Non-pigmented ciliary epithelial cell (primary cell): ENCODE measurements at regions not wholly inside any gene's neighbourhood (a gene's known extent, or its start where the extent isn't known, plus 50 kb on each side); places are given as distances from the start of the nearest gene placed in this dataset.

Experiments used
- DNase-seq: peaks from one replicate; pipeline ENCODE4 v3.0.0-alpha.2; 2010; ENCODE audit warnings: low read depth

DNA sequence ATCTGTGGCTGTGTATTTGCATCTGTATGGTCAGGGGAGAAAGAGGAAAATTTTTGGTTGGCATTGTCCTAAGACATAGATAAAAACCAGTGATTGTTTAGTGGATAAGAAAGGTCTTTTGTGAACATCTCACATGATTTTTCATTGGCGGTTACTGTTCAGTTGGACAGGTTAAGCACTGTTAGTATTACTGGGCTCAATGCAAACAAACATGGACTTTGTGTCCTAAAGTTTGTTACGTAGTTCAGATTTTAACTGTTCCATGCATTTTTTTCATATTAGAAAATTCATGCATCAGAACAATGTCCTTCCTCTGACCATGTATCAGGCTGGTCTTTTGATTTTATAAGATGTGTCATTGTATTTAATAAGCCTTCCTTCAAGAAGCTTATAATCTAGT, 368.0 kb downstream of the MEIS1 start:
- no peak for DNase-seq

DNA sequence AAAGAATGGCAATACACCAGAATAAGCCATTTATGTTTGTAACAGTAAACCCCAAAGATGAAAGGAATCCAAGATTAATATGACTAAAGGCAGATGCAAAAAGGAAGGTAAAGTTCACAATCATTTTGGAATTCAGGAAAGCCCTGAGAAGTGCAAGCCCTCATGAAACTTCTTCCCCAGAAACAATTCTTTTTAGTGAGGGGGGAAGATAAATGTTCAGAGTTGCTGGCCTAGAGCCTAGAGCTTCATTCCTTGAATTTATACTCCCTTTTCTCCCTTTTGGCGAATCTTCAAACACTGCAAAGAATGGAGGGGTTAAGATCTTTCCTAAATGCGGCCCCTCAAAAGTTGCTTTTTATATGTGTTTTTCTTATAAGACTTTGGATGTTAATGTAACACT, 368.8 kb downstream of the MEIS1 start:
- no peak for DNase-seq

DNA sequence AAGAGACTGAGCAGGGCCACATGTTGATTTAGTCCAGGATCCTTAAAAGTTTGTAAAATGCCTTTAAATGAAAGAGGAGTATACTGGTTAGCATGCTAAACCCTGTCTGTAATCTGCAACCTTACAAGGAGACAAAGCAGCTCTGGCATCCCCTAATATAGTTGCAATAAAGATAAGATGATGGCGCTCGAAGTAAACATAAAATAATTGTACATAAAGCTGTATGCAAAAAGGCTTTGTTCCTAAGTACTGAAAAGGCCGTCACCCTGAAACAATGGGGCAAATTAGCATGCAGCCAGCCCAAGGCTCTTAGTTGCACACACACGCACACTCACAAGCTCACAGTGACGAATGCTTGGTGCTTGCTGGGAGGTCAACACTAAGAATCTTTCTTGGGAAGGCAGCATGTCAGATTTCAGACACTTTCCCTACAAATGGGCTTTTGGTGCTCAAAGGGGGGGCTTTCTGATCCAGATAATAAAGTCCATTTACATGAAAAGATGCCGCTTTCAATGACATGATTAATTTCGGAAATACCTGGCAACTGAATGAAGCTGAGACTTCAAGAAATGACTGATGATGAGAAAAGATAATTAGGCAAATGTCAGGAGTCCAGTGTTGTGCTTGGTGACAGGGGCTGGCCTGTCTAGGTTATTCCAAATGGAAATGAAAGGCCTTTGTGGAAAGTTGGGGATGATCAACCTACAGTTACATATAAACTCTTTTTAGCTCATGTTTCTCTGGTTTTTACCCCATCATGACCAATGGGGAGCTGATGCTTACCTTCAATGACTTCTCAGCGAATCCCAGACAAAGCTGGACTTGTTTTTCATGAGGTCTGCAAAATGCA, 370.3 kb downstream of the MEIS1 start:
- no peak for DNase-seq

DNA sequence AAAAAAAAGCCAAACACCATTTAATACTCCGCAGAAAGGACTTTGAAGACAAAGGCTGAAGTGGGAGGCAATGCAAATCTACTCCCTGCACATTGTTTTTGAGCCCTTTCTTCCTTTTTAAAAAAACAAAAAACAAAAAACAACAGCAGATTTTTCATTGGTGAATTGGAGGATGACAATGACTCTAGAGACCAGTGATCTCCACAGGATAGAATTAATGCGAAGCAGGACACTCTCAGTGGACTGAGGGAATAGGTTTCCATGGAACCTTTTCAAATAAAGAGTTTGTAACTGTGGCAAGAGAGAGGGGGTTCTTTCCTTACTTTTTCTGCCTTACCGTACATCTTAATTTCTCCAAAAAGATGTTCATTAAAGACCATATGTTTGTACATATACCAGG, 371.0 kb downstream of the MEIS1 start:
- no peak for DNase-seq

DNA sequence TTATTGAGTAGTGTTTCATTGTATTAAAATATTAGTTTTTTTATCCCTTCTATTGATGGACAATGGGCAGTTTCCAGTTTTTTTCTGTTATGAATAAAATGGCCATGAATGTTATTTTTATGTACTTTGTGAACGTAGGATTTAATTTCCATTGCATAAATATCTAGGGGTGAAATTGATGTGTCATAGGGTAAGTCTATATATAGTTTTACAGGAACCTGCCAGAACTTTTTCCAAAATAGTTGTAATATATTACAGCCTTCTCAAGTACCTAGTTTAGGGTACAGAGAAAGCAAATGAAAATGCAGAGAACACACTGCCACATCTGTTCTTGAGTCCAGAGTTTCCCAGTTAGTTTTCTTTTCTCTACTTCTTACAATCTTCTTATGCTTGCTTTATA, 378.6 kb downstream of the MEIS1 start:
- DNase-seq, result no peak

DNA sequence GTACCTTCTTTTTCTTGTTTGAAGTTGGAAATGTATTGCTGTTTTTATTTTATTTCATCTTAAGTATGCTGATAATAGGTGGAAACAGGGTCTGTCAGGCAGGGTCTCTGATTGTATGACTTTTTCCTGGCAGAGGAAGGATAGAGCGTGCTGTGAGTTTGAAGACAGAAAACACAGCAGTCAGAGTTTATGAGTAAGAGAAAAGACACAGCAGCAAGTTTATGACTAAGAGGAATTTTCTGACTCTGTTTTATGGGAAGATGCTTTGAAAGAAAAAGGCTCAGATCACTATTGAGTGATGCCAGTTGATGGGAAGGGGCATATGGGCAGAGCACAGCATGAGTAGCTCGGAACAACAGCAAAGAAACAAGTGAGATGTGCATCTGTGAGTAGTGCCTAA, 379.1 kb downstream of the MEIS1 start:
- DNase-seq, result no peak

DNA sequence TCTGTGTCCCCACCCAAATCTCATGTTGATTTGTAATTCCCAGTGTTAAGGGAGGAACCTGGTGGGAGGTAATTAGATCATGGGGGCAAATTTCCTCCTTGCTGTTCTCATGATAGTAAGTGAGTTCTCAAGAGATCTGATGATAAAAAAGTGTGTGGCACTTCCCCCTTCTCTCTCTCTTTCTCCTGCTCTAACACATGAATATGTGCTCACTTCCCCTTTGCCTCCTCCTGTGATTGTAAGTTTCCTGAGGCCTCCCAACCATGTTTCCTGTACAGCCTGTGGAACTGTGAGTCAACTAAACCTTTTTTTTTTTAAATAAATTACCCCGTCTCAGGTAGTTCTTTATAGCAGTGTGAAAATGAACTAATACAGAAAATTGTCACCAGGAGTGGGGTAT, 380.0 kb downstream of the MEIS1 start:
- DNase-seq, result no peak

DNA sequence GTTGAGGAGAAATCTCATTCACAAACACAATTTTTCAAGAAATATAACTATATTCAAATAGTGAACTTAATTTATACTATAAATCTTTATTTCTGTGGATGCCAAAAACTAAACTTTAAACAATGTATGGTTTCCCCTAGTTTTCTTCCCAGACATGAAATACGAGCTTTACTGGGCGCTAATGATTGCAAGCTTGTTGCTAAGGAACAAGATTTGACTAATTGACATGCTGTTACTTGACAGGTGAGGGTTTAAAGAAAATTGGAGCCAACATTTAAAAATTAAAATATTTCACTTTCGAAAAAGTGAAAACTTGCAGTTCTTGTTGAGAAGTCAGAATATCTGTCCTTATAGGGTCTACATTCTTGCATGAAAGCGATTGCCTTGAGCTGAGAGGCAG, 381.0 kb downstream of the MEIS1 start:
- DNase-seq, result no peak

DNA sequence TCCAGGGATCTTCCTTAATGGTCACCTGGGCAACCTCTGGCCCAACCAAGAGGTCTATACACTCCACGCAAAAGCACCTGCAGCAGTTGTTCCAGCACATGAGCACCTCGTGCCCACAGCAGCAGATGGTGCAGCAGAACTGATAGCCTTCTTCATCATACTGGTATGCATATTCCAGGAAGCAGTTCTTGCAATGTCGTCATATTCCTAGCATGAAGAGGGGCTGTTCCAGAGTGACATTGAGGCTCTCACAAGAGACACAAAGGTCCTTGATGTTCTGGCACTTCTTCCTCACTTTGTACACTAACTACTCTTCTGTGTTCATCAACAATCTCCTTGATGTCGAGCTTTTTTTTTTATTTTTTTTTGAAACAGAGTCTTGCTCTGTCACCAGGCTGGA, 386.2 kb downstream of the MEIS1 start:
- DNase-seq, result no peak

DNA sequence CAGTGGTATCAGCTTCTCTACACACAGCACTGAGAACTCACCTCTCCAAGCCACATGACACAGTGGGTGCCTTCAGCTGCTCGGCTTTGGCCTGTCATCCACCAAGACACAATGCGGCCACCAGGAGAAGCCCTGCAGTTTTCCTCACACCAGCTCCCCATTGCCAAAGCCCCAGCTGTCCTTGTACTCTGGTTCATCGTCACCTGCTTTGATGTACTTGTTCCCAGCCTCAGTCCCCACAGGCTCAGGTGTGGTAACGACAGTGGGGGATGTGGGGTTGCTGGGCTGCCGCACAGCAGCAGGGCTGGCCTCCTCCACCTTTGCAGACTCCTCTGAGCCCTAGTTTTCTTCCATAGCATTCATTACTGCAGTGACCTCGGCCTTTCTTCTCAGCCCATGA, 387.3 kb downstream of the MEIS1 start:
- no peak for DNase-seq

DNA sequence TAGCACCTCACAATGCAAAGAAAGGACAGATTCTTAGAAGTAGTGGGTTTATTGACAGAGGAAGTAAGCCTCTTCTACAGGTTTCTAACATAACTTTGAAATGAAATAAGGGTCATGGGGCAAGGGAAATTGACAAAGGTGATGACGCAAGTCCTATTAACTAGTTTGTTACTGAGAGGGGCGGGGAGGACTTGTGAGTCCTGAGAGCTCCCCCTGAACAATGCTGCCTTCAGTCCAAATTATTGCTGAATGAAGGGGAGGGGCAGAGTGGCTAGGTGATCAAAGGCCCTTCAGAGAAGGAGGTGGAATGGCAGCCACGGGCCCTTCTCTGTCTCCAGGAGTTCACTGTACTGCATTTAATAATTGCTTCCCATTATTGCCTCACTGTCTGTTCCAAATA, 390.0 kb downstream of the MEIS1 start:
- no peak for DNase-seq

DNA sequence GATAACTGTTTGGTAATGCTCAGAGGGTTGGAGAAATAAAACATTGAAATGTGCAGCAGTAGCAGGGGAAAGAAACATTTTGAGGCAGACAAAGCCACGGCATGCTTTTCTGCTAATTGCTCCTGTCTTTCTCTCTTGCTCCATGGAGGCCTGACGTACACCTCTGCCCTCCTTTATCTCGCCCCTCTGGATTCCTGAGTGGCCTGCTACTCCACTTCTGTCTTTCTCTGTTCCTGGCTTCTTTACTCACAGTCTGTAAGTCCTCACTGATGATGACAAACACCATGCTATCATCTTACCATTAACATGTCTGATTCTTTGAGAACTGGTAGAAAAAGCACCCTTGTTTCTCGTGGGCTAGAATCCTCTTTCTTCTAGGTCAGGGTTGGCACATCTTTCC, 392.9 kb downstream of the MEIS1 start:
- DNase-seq, result no peak

DNA sequence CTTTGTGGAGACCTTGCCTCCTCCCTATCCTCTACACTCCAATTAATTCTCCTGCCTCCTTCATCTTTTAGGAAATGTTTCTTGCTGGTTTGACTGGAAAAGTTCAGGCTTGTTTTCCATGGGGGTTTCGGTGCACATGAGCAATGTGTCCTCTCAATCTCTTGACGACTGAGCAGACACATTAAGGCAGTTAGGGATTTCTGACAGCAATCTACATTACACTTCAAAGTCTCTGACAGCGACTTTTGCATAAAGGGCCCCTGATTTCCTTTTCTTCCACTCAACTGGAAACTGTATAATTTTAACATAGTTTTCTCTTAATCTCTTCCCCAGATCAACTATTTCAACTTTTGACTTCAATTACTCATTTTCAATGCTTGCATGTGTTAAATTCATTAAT, 394.0 kb downstream of the MEIS1 start:
- no peak for DNase-seq

DNA sequence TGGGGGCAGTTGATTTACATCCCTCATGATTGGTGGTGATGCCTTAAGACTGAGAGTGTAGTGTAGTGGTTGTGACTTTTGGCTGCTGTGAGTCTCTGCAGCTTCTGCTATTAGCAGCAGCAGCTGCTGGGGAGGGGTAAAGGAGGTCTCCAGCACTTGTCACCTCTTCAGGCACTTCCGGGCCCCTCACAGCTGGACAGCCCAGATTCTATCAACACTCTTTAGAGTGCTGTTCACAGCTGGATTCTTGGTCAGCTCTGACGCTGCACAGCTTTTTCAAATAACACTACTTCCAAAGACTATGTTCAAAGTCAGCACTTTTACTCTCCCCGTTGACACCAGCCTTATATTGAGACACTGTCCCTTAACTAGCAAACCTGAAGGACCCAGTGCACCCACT, 396.0 kb downstream of the MEIS1 start:
- no peak for DNase-seq

DNA sequence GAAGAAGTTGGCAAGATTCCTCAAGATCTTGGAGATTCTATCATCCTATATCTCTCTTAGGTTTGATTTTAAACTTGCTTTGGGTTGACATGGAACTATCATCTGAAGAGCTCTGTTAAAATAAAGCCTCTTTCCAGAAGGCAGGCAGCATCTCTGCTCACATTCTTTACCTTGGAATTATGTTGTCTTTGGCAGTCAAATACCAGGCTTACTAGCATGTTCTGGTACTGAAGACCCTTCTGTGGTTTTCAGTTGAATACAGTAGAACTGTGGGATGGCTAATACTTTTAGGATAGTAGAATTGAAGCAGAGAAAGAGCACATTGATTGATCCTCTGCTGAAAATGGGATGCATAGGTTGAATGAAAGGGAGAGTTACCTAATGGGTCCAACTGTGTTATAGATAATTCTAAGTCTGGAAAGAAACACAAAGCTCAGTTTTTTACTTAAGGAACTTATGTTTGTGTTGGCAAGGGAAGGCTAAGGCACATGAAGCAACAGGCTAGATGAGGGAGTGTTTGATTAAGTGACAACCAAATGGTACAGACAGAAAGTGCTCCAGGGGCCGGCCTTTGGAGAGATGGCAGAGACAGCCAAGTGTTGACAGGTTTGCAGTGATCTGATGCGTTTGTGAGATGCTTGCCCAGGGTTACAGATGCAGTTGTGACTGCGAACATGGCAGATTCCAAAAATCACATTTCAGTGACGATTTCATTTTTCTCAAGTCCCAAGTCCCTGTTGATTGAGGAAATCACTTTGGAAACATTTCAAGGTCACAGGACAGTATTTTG, 397.9 kb downstream of the MEIS1 start:
- no peak for DNase-seq

DNA sequence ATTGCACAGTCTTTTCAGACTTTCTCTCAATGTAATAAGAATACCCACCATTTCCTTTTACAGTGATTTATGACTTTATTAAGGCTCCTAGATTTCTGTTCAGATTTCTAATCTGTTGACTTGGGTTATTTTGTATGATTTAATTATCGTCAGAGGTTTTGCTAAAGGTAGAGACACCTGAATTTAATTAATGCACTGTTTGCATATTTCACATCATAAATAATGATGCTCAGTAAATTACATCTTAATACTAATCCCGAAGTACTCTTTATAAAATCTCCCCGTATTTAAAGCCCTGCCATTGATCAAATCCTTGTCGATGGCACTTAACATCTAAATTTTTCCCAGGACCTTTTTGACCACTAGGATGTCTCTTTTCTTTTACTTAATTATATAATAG, 399.9 kb downstream of the MEIS1 start:
- DNase-seq, result no peak

DNA sequence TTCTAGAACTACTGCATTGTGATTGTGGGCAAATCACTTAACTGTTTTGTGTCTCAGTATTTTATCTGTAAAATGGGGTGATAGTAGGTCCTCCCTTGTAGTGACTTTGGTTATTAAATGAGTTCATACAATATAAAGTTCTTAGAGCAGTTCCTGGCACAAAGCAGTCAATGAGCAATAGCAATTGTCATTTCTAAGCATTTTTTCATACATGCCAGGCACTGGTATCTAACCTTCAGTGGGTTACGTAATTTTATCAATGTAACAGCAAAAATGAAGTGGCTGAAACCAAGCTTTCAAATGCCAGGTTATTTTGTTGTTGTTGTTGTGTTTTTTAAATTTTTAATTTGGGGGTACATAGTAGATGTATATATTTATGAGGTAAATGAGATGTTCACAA, 401.9 kb downstream of the MEIS1 start:
- DNase-seq, result no peak

DNA sequence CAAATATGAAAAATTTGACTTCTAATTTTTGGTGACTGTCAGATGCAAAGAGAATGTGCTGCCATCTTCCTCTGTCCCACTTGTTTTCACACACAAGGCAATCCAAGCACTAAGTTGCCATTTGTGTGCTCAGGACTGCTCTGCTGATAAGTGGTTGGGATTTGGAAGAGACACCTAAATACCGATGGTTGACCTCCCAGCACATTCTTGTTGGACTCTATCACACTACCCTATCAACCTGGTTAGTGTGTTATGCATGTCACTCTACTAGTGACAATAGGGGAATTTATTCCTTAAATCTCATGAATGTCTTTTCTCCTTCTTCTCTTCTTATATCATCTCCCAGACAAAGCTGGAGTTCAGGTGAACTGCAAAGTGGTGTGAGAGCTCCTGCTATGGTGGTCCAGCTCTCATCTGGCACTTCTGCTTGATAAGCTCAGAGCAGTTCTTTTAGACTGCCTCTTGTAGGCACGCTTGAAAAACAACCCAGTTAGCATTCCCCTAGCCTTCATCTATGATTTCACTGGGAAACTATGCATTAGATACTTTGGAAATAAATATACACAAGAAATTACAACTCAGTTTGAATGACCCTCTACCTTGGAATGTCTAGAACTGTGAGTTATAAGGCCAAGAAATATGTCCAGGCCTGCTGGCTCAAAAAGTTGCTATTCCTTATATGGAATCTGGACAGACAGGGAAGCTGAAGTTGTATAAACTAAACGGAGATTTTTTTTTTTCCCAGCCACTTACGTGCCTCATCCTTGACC, 404.8 kb downstream of the MEIS1 start:
- peak; percentile 97 for DNase-seq

DNA sequence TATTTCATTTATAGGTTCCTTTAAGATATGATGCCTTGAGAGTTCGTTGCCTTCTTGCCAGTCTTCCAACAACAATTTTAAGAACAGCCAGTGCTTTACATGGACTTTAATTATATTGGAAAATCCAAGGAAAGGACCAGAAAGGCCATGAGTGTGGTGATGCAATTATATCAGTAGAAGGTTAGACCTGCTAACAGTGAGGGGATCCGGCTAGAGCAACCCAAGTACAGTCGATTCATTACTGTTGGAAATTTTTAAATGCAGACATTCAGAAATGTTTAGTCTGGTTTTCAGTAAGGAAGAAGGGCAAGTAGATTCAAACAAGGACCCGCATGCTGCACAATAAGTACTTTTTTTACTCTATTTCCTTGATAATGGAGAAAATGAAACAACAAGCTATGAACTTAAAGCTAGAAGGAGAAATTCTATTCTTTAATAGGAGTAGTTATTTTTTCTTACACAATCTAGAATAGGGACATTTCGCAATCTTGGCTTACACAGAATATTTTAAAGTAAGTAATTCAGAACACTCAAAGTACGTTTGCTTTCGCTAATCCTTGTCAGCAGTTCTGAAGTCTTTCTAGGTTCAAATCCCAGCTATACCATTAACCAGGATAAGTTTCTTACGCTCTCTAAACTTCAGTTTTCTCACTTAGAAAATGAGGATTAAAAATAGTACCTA, 405.5 kb downstream of the MEIS1 start:
- peak; percentile 30 for DNase-seq

DNA sequence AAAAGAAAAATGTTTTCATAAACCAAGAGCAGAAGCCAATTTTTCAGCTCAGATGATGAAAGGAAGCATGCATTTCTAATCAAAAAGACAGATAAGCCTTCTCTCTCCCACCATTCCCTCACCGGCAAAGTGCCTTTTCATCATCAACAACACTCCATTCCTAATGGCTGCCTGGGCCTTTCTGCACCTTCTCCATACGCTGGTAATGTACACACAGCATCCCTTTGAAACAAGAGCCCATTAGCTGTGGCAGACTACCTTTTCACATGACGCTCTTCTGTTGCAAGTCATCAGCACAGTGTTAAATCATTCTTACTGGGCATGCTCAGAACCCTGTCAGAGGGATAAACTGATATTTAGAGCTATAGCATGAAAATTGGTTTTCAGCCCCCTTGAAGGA, 408.9 kb downstream of the MEIS1 start:
- no peak for DNase-seq

DNA sequence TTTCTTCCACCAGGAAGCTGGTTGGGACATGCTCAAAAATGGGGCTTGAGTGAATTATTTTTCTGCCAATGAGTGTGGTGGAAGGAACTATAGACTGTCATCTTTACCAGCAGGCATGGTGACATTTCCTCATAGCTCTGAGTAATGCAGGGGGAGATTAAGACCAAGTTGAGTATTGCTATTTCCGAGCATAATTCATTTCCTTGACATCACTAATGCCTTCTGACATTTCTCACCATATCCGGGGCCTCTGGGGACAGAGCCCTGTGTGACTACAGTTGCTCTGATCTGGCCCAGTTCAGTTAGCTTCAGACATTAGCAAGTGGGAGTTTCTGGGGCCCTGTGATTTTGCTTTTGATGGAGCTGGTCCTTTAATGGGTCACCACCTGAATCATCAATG, 410.4 kb downstream of the MEIS1 start:
- no peak for DNase-seq

DNA sequence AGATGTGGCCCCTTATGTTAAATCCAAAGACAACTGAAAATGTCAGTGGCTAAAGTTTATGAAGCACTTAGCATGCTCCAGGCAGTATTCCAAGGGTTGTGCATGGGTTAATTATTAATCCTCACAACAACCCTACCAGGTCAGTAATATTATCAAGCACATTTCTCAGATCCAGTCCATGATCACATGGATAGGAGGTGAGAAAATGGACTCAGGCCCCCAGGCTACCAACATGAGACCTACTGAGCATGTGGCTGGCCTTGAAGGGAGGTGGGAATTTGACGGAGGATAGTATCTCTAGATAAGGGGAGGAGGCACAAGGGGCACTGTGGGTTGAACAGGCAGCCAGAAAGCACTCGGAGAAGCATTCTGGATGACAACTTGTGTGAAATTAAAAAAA, 412.0 kb downstream of the MEIS1 start:
- no peak for DNase-seq
